Liver (tissue), 7 donors: ENCODE measurements at regions not wholly inside any gene's neighbourhood (a gene's known extent, or its start where the extent isn't known, plus 50 kb on each side); places are given as distances from the start of the nearest gene placed in this dataset.

Experiments used
- DNase-seq: peaks from one replicate; pipeline ENCODE4 v3.0.0-alpha.2; 2017; ENCODE audit warnings: low spot score
- H3K27ac ChIP-seq, 2 donors: one replicate each; pipeline ENCODE4 v1.7.0; 2013; ENCODE audit warnings: inconsistent platforms in 2 of 2, low read length in 2 of 2, control low read depth in 1 of 2, low read depth in 1 of 2, mild to moderate bottlenecking in 1 of 2
- H3K27me3 ChIP-seq, 4 donors: one replicate each; pipeline versions ENCODE4 v1.6.1 to v1.7.0; 2013; ENCODE audit warnings: low read length in 3 of 4, inconsistent platforms in 1 of 4, mild to moderate bottlenecking in 1 of 4, moderate library complexity in 1 of 4; ENCODE audit not compliant: control insufficient read depth in 4 of 4, insufficient read depth in 4 of 4
- H3K36me3 ChIP-seq, 4 donors: one replicate each; pipeline versions ENCODE4 v1.6.1 to v1.7.0; 2013; ENCODE audit warnings: low read length in 3 of 4, mild to moderate bottlenecking in 3 of 4, low read depth in 1 of 4, moderate library complexity in 1 of 4; ENCODE audit not compliant: control insufficient read depth in 4 of 4, insufficient read depth in 3 of 4
- H3K4me1 ChIP-seq, 4 donors: one replicate each; pipeline versions ENCODE4 v1.6.1 to v1.7.0; 2013; ENCODE audit warnings: low read length in 3 of 4, mild to moderate bottlenecking in 3 of 4, moderate library complexity in 1 of 4; ENCODE audit not compliant: control insufficient read depth in 4 of 4, insufficient read depth in 4 of 4
- H3K4me3 ChIP-seq, 3 donors: one replicate each; pipeline versions ENCODE4 v1.6.1 to v1.7.0; 2013; ENCODE audit warnings: low read length in 3 of 3, control low read depth in 1 of 3, low read depth in 1 of 3, mild to moderate bottlenecking in 1 of 3
- H3K9ac ChIP-seq, 2 donors: one replicate each; pipeline ENCODE4 v1.7.0; 2013; ENCODE audit warnings: low read length in 2 of 2, mild to moderate bottlenecking in 2 of 2, moderate library complexity in 2 of 2, control low read depth in 1 of 2, low read depth in 1 of 2
- H3K9me3 ChIP-seq, 4 donors: one replicate each; pipeline versions ENCODE4 v1.6.1 to v1.7.0; 2013; ENCODE audit warnings: low read length in 3 of 4; ENCODE audit not compliant: control insufficient read depth in 4 of 4
- FOXA1 ChIP-seq: IDR thresholded peaks from 2 replicates; pipeline ENCODE4 v1.6.1; 2016; ENCODE audit warnings: antibody characterized with exemption
- HNF4A ChIP-seq, 2 donors: conservative IDR thresholded peaks; 2 replicates each; pipeline ENCODE4 v1.6.1; 2016; ENCODE audit warnings: antibody characterized with exemption in 2 of 2, mild to moderate bottlenecking in 2 of 2
- RAD21 ChIP-seq, 2 donors: IDR thresholded peaks; 2 replicates each; pipeline ENCODE4 v1.6.1; 2016; ENCODE audit warnings: antibody characterized with exemption in 2 of 2, mild to moderate bottlenecking in 2 of 2
- SP1 ChIP-seq: IDR thresholded peaks from 2 replicates; pipeline ENCODE4 v1.6.1; 2018; ENCODE audit warnings: antibody characterized with exemption, mild to moderate bottlenecking
- WGBS: extraction: QIAGEN DNeasy Blood & Tissue Kit; methylation state at CpG from one replicate; pipeline ENCODE4 v1.1.7; 2013; 5-methylcytosine and 5-hydroxymethylcytosine counted together
- TF ChIP-seq, protein P1 (sequence below): IDR thresholded peaks from 2 replicates; pipeline ENCODE4 v1.6.1; 2016; ENCODE audit warnings: antibody characterized with exemption
- TF ChIP-seq, protein P2 (sequence below): IDR thresholded peaks from 2 replicates; pipeline ENCODE4 v1.6.1; 2016; ENCODE audit warnings: antibody characterized with exemption
- TF ChIP-seq, protein P3 (sequence below): IDR thresholded peaks from 2 replicates; pipeline ENCODE4 v1.6.1; 2016; ENCODE audit warnings: antibody characterized with exemption, mild to moderate bottlenecking
- TF ChIP-seq, protein P4 (sequence below): IDR thresholded peaks from 2 replicates; pipeline ENCODE4 v1.6.1; 2016; ENCODE audit warnings: antibody characterized with exemption
- donor health status: healthy.
- donor health status: healthy.
- donor health status: healthy.
- donor health status: healthy.

DNA sequence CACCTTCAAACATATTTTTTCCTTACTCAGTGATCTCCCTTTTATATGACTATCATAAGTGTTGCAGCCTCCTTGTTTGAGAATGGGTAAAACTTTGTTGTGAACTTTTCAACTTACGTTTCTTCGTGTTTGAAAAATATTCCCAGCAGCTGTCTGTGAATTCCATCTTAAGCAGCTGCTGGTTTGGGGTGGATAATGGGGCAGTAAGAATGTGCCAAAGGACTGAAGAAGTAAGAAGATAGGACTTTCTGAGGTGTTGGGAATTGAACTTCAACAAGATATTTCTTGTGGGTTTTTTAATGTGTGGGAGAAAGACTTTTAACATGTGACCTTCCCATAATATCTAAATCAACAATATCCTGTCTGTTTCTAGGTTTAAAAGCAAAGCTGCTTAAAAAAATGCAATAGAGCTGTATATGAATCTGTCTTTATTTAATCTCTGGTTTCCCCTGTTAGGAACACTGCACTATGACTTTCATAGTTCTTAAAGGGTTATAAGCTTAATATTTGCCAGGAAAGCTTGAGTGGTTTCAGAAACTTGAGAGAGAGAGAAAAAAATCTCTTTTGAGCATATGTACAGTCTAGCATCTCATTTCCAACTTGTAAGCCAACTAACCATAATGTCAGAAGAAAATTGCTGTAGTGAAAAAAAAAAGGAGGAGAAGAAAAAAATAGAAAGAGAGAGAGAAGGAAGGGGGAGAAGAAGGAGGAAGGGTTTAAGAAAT is 1659.2 kb upstream of the FLRT2 start:
- Histone ChIP-seq H3K27ac (no peak overlapping the region), H3K36me3 (no peaks in the 10 kb centered on the region), H3K9me3 (no peaks in the 10 kb centered on the region), H3K27me3 (no peaks in the 10 kb centered on the region), H3K4me3 (no peak overlapping the region), H3K9ac (no peak overlapping the region), H3K4me1 (no peaks in the 10 kb centered on the region)
- no peak for DNase-seq
- TF ChIP-seq, protein P1, sequence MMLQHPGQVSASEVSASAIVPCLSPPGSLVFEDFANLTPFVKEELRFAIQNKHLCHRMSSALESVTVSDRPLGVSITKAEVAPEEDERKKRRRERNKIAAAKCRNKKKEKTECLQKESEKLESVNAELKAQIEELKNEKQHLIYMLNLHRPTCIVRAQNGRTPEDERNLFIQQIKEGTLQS: no peak
- WGBS: 58% methylated on average over 2 of the region's 2 CpGs

DNA sequence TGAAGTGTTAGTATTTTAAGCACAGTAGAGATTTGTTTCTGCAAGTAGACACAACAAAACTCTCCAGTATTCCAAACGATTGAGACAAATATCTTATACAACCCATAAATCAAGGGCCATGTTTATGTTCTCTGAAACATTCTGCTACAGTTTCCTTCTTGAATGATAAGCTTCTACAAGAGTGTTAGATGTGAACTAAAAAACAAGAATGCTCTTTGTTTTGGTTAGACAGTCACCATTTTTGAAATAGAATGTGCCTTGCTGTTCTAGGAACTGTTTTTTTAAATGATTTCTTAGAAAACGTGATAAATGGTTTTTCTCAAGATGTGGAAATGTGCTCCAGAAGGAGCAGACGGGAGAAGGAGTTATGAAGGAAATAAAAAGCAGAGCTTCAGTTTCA is 1656.3 kb upstream of the FLRT2 start:
- no peak for TF ChIP-seq SP1
- TF ChIP-seq, protein P2, sequence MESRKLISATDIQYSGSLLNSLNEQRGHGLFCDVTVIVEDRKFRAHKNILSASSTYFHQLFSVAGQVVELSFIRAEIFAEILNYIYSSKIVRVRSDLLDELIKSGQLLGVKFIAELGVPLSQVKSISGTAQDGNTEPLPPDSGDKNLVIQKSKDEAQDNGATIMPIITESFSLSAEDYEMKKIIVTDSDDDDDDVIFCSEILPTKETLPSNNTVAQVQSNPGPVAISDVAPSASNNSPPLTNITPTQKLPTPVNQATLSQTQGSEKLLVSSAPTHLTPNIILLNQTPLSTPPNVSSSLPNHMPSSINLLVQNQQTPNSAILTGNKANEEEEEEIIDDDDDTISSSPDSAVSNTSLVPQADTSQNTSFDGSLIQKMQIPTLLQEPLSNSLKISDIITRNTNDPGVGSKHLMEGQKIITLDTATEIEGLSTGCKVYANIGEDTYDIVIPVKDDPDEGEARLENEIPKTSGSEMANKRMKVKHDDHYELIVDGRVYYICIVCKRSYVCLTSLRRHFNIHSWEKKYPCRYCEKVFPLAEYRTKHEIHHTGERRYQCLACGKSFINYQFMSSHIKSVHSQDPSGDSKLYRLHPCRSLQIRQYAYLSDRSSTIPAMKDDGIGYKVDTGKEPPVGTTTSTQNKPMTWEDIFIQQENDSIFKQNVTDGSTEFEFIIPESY: no peak
- TF ChIP-seq, protein P3, sequence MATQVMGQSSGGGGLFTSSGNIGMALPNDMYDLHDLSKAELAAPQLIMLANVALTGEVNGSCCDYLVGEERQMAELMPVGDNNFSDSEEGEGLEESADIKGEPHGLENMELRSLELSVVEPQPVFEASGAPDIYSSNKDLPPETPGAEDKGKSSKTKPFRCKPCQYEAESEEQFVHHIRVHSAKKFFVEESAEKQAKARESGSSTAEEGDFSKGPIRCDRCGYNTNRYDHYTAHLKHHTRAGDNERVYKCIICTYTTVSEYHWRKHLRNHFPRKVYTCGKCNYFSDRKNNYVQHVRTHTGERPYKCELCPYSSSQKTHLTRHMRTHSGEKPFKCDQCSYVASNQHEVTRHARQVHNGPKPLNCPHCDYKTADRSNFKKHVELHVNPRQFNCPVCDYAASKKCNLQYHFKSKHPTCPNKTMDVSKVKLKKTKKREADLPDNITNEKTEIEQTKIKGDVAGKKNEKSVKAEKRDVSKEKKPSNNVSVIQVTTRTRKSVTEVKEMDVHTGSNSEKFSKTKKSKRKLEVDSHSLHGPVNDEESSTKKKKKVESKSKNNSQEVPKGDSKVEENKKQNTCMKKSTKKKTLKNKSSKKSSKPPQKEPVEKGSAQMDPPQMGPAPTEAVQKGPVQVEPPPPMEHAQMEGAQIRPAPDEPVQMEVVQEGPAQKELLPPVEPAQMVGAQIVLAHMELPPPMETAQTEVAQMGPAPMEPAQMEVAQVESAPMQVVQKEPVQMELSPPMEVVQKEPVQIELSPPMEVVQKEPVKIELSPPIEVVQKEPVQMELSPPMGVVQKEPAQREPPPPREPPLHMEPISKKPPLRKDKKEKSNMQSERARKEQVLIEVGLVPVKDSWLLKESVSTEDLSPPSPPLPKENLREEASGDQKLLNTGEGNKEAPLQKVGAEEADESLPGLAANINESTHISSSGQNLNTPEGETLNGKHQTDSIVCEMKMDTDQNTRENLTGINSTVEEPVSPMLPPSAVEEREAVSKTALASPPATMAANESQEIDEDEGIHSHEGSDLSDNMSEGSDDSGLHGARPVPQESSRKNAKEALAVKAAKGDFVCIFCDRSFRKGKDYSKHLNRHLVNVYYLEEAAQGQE: no peak
- TF ChIP-seq FOXA1: no peak
- TF ChIP-seq, protein P4, sequence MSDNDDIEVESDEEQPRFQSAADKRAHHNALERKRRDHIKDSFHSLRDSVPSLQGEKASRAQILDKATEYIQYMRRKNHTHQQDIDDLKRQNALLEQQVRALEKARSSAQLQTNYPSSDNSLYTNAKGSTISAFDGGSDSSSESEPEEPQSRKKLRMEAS: no peak
- WGBS: 35% methylated on average over 3 of the region's 3 CpGs
- DNase-seq: no peak
- no peak overlapping the region for H3K4me3 ChIP-seq
- H3K4me1 ChIP-seq: no peaks in the 10 kb centered on the region
- no peaks in the 10 kb centered on the region for H3K36me3 ChIP-seq
- H3K27me3 ChIP-seq: no peaks in the 10 kb centered on the region
- no peak overlapping the region for H3K27ac ChIP-seq
- no peaks in the 10 kb centered on the region for H3K9me3 ChIP-seq
- H3K9ac ChIP-seq: no peak overlapping the region

DNA sequence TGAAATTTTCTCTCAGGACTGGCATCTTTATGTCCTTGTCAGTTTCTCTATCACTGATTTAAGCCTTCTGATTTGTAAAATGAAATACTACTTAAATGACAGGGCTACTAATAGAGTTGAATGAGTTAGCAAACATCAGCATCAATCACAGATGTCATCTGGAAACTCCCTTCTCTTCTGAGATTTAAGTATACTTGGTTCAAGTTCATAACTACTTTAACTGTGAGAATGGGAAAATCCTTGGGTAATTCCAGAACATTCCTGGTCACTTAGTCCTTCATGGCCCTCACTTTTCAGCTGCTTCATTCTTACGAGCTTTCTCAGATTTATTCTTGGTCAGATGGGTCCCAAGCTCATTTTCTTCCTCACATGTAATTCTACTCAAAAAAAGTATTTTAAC is 1655.3 kb upstream of the FLRT2 start:
- DNase-seq: no peak
- 62% methylated on average over 1 of the region's 1 CpG for WGBS
- Histone ChIP-seq H3K4me3 (no peak overlapping the region), H3K36me3 (no peaks in the 10 kb centered on the region), H3K27ac (no peak overlapping the region), H3K9ac (no peak overlapping the region), H3K9me3 (no peaks in the 10 kb centered on the region), H3K4me1 (no peaks in the 10 kb centered on the region), H3K27me3 (no peaks in the 10 kb centered on the region)
- TF ChIP-seq HNF4A (conservative IDR thresholded peaks at IDR 0.05) (no peak), RAD21 (IDR thresholded peaks at IDR 0.05) (no peak)
